ENCODE measurements at regions not wholly inside any gene's neighbourhood (a gene's known extent, or its start where the extent isn't known, plus 50 kb on each side); places are given as distances from the start of the nearest gene placed in this dataset.

DNA sequence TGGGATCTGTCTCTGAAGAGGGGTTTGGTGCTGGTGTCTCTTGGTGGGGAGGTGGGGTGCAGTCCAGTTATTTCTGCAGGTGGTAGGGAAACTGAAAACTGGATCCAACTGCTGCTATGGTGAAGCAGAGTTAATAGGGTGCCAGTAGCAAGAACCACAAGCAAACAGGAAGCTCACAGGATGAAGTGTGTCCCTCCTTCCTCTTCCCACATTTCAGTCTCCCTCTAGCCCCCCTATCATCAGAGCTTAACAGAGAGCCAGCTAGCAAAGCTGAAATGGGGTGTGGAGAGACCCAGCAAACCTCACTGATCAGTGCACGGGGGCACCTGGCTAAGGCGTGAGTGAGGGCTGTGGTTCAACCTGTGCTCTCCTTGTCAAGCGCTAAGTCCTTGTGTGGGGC lies 69.1 kb upstream of the C12orf71 start:
- TF ChIP-seq, protein P1, sequence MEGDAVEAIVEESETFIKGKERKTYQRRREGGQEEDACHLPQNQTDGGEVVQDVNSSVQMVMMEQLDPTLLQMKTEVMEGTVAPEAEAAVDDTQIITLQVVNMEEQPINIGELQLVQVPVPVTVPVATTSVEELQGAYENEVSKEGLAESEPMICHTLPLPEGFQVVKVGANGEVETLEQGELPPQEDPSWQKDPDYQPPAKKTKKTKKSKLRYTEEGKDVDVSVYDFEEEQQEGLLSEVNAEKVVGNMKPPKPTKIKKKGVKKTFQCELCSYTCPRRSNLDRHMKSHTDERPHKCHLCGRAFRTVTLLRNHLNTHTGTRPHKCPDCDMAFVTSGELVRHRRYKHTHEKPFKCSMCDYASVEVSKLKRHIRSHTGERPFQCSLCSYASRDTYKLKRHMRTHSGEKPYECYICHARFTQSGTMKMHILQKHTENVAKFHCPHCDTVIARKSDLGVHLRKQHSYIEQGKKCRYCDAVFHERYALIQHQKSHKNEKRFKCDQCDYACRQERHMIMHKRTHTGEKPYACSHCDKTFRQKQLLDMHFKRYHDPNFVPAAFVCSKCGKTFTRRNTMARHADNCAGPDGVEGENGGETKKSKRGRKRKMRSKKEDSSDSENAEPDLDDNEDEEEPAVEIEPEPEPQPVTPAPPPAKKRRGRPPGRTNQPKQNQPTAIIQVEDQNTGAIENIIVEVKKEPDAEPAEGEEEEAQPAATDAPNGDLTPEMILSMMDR (IDR thresholded peaks at IDR 0.05; ENCODE audit: insufficient read depth, low read depth, low read length, missing control alignments): no peak
- H3K4me3 ChIP-seq (ENCODE audit: low read depth, low read length): no peak overlapping the region
- no peak for DNase-seq (ENCODE audit: low read depth)

DNA sequence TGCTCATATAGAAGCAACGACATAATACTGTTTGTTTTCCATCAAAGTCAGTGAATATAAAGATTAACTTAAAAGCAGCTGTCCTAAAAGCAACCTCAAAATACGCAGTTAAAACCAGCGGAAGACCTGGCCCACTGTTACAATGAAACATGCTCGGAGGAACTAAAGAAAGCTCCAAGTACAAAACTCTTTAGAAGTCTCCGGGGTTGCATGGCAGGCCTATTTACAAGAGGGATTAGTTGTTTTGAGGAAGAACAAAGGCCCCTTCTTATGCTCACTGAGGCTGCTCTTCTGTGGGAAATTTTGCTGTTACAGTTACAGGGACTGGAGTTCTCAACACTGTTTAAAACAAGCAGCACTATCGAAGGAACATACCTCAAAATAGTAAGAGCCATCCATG lies 75.9 kb upstream of the C12orf71 start:
- DNase-seq (ENCODE audit: low read depth): no peak
- TF ChIP-seq, protein P1 (IDR thresholded peaks at IDR 0.05; ENCODE audit: insufficient read depth, low read depth, low read length, missing control alignments): no peak
- no peak overlapping the region for H3K4me3 ChIP-seq (ENCODE audit: low read depth, low read length)

DNA sequence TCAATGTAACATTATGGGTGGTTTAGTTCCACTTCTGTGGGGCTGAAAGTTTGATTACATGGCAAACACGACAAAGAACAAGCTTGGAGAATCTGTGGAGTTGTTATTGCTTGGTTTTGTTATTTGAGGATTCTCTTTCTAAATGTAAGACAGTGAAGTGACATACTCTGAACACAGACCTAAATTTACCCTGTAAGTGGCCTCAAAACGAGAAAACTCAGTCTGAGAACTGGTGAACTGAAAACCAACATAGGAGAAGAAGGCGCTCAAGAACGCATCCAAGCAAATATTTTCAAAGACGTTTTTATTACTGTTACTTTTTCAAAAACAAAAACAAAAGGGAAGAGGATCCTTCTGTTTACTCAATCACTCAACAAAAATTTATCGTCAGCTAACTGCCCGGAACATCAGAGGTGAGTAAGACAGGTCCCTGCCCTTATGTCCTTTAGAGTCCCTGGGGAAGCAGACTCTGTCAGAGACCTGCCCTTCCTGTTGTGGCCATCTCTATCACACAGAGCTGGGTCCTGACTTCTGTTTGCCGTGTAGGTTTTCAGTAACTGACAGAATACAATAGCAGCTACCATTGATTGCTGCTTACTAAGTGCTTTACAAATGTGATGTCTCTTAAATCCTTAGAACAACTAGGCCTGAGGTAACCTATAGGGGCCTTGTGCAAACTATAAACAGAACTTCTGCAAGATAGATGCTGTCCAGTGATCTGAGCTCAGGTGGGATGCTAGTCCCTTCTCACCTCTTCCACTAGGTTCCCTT lies 79.3 kb upstream of the C12orf71 start:
- TF ChIP-seq, protein P1 (IDR thresholded peaks at IDR 0.05; ENCODE audit: insufficient read depth, low read depth, low read length, missing control alignments): no peak
- H3K4me3 ChIP-seq (ENCODE audit: low read depth, low read length): peak overlapping the region; percentile 57
- DNase-seq (ENCODE audit: low read depth): peak; percentile 86

DNA sequence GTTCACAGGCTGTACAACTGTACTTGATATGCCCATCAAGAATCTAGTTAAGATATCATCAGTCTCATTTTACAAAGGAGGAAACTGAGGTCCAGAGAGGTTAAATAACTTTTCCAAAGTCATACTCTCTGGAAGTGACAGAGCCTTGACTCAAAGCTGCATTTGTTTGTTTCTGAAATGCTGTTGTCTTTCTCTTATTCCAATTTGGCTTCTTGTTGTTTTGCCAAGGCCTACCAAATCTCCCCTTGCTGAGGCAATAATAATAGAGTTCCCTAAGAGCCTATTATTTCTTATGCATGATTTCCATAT lies 79.8 kb upstream of the C12orf71 start:
- peak overlapping the region; percentile 57 for H3K4me3 ChIP-seq (ENCODE audit: low read depth, low read length)
- no peak for DNase-seq (ENCODE audit: low read depth)
- TF ChIP-seq, protein P1 (IDR thresholded peaks at IDR 0.05; ENCODE audit: insufficient read depth, low read depth, low read length, missing control alignments): no peak

DNA sequence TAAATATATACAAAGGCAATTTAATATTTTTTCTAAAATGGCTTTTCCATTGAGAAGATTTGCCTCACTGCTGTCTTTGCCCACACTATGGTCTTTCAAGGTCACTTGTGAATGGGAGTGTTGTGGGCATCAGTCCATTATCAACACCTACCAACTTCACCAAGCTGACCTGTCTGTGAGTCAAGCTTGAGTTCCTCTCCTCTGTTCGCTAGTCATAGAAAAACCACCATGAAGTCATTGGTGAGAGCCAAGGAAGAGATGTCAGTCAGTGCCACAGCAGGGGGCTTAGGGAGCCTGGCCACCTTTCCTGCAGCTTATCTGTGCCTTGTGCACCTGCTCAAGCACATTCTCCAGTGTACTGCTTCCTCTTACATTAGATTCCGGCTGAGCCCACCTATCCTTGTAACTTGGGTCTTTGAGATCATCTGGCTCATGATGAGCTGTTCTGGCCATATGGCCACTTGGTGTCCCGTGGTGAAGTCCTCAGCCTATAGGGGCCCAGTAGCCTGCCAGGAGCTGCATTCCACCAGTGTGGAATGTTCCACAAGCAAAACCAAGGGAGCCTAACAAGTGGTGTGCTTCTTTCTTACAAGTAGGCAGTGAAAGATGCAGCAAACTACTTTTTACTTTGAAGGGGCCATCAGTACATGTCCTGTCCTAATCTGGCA lies 80.8 kb upstream of the C12orf71 start:
- DNase-seq (ENCODE audit: low read depth): peak; percentile 29
- TF ChIP-seq, protein P1 (IDR thresholded peaks at IDR 0.05; ENCODE audit: insufficient read depth, low read depth, low read length, missing control alignments): no peak
- no peak overlapping the region for H3K4me3 ChIP-seq (ENCODE audit: low read depth, low read length)

DNA sequence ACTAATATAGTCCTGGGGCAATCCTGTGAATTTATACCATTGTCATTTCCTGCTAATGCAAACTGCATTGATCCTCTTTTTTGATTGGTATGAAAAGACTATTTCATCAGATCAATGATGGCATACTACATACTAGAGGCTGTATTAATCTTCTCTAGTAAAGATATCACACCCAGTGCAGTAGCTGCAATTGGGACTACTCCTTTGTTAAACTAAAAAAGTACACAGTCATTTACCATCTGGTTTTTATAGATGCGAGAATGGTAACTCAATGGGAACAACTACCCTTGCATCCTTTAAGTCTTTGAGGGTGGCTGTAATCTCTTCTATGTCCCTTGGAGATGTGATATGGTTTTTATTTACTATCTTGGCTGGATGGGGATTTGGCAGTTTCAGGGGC lies 80.2 kb upstream of the STK38L start:
- TF ChIP-seq, protein P1 (IDR thresholded peaks at IDR 0.05; ENCODE audit: insufficient read depth, low read depth, low read length, missing control alignments): no peak

More for the DNA sequence above, 80.2 kb upstream of the STK38L start:
- DNase-seq (ENCODE audit: low read depth): no peak
- H3K4me3 ChIP-seq (ENCODE audit: low read depth, low read length): no peak overlapping the region
